ENCODE measurements at regions not wholly inside any gene's neighbourhood (a gene's known extent, or its start where the extent isn't known, plus 50 kb on each side); places are given as distances from the start of the nearest gene placed in this dataset.

- no peaks in the 10 kb centered on the region for H3K36me3 ChIP-seq (ENCODE audit: insufficient read depth, low read length)
- H3K9ac ChIP-seq (ENCODE audit: low read length) = no peak overlapping the region
- no peaks in the 10 kb centered on the region for H3K9me3 ChIP-seq (ENCODE audit: low read length)
- no peaks in the 10 kb centered on the region for H3K79me2 ChIP-seq (replicated peaks; ENCODE audit: insufficient read depth, low read length)
- no peak overlapping the region for H2AFZ ChIP-seq (ENCODE audit: low read depth, low read length)
- no peak overlapping the region for H3K4me3 ChIP-seq (ENCODE audit: low read length)
- no peaks in the 10 kb centered on the region for H3F3A ChIP-seq (ENCODE audit: insufficient read depth, low read length, poor library complexity, severe bottlenecking)
- no peaks in the 10 kb centered on the region for H4K20me1 ChIP-seq (ENCODE audit: insufficient read depth)
- H3K4me2 ChIP-seq (ENCODE audit: low read length) = no peak overlapping the region
- no peaks in the 10 kb centered on the region for H3K27me3 ChIP-seq (ENCODE audit: insufficient read depth, low read depth, low read length)
- TF ChIP-seq POLR2AphosphoS5 (IDR thresholded peaks at IDR 0.05) (no peak), EP300 (conservative IDR thresholded peaks at IDR 0.05; ENCODE audit: poor library complexity, severe bottlenecking) (no peak), SMC3 (conservative IDR thresholded peaks at IDR 0.05; ENCODE audit: poor library complexity) (no peak), EZH2 (IDR thresholded peaks at IDR 0.05; ENCODE audit: borderline replicate concordance, insufficient read depth, low read length, poor library complexity, severe bottlenecking) (no peak), MXI1 (conservative IDR thresholded peaks at IDR 0.05; ENCODE audit: poor library complexity, severe bottlenecking) (no peak), TAF1 (IDR thresholded peaks at IDR 0.05; ENCODE audit: low read depth) (no peak), CTCF (IDR thresholded peaks at IDR 0.05; ENCODE audit: poor library complexity, severe bottlenecking) (no peak), RAD21 (conservative IDR thresholded peaks at IDR 0.05) (no peak), REST (IDR thresholded peaks at IDR 0.05; ENCODE audit: borderline replicate concordance) (no peak)
- no peaks in the 10 kb centered on the region for H3K9me2 ChIP-seq (ENCODE audit: insufficient read depth, low read length)
- H3K27ac ChIP-seq (ENCODE audit: low read length) = no peak overlapping the region
Measured at GRCh38 chr1:81029266-81029665, 771.5 kb upstream of the ADGRL2 start.

GRCh38 chr1:81023187-81023724 is 777.5 kb upstream of the ADGRL2 start:
- Histone ChIP-seq H3K9me3 (ENCODE audit: low read length) (no peaks in the 10 kb centered on the region), H3K4me2 (ENCODE audit: low read length) (no peak overlapping the region), H3K27ac (ENCODE audit: low read length) (peak overlapping the region; percentile 97), H4K20me1 (ENCODE audit: insufficient read depth) (no peaks in the 10 kb centered on the region), H3K4me3 (ENCODE audit: low read length) (no peak overlapping the region), H3K36me3 (ENCODE audit: insufficient read depth, low read length) (no peaks in the 10 kb centered on the region), H3F3A (ENCODE audit: insufficient read depth, low read length, poor library complexity, severe bottlenecking) (peaks cover 4% of the 10 kb centered on the region), H3K79me2 (replicated peaks; ENCODE audit: insufficient read depth, low read length) (no peaks in the 10 kb centered on the region), H2AFZ (ENCODE audit: low read depth, low read length) (no peak overlapping the region), H3K9me2 (ENCODE audit: insufficient read depth, low read length) (no peaks in the 10 kb centered on the region), H3K9ac (ENCODE audit: low read length) (peak overlapping the region; percentile 59), H3K27me3 (ENCODE audit: insufficient read depth, low read depth, low read length) (no peaks in the 10 kb centered on the region)
- TF ChIP-seq EP300 (conservative IDR thresholded peaks at IDR 0.05; ENCODE audit: poor library complexity, severe bottlenecking) = peak; percentile 99
- peak; percentile 100 for TF ChIP-seq REST (IDR thresholded peaks at IDR 0.05; ENCODE audit: borderline replicate concordance)
- TF ChIP-seq RAD21 (conservative IDR thresholded peaks at IDR 0.05) = peak; percentile 57
- no peak for TF ChIP-seq EZH2 (IDR thresholded peaks at IDR 0.05; ENCODE audit: borderline replicate concordance, insufficient read depth, low read length, poor library complexity, severe bottlenecking)
- no peak for TF ChIP-seq CTCF (IDR thresholded peaks at IDR 0.05; ENCODE audit: poor library complexity, severe bottlenecking)
- TF ChIP-seq POLR2AphosphoS5 (IDR thresholded peaks at IDR 0.05) = peak; percentile 90
- TF ChIP-seq SMC3 (conservative IDR thresholded peaks at IDR 0.05; ENCODE audit: poor library complexity) = peak; percentile 41
- TF ChIP-seq TAF1 (IDR thresholded peaks at IDR 0.05; ENCODE audit: low read depth) = no peak
- no peak for TF ChIP-seq MXI1 (conservative IDR thresholded peaks at IDR 0.05; ENCODE audit: poor library complexity, severe bottlenecking)

Data from neural cell (in vitro differentiated cells).